Stomach (tissue), 8 donors: ENCODE measurements at regions not wholly inside any gene's neighbourhood (a gene's known extent, or its start where the extent isn't known, plus 50 kb on each side); places are given as distances from the start of the nearest gene placed in this dataset.

ENCODE experiments used
- DNase-seq, 2 donors: peaks; one replicate each; pipeline versions ENCODE4 v3.0.0 to v3.0.0-alpha.2; 2013 to 2019
- H3K27ac ChIP-seq, 5 donors: fragments of 200-600 bp in 4 of 5; sonication (generic) in 4 of 5; one replicate each; pipeline ENCODE4 v1.5.1; 2013 to 2019; ENCODE audit warnings: mild to moderate bottlenecking in 1 of 5, moderate library complexity in 1 of 5
- H3K27me3 ChIP-seq, 3 donors: fragments of 200-600 bp; sonication (generic); one replicate each; pipeline ENCODE4 v1.5.1; 2017 to 2019; ENCODE audit warnings: mixed run types in 1 of 3
- H3K36me3 ChIP-seq, 4 donors: fragments of 200-600 bp; sonication (generic); 1 replicate in 3 of 4; 2 replicates in 1 of 4; pipeline ENCODE4 v1.5.1; 2016 to 2019
- H3K4me1 ChIP-seq, 4 donors: fragments of 200-600 bp; sonication (generic); one replicate each; pipeline ENCODE4 v1.5.1; 2016 to 2019
- H3K4me3 ChIP-seq, 4 donors: fragments of 200-600 bp; sonication (generic) in 3 of 4; one replicate each; pipeline ENCODE4 v1.5.1; 2016 to 2019; ENCODE audit warnings: mild to moderate bottlenecking in 1 of 4
- H3K9me3 ChIP-seq, 4 donors: fragments of 200-600 bp; sonication (generic); one replicate each; pipeline ENCODE4 v1.5.1; 2016 to 2019
- EP300 ChIP-seq: sonication (generic); formaldehyde crosslinking; IDR thresholded peaks from one replicate; pipeline ENCODE4 v1.6.1; 2017; ENCODE audit warnings: antibody characterized with exemption
- POLR2A ChIP-seq, 4 donors: fragments of 450-650 bp; IDR thresholded peaks; one replicate each; pipeline ENCODE4 v1.6.1; 2016; ENCODE audit warnings: antibody characterized with exemption in 4 of 4, control low read depth in 2 of 4, mild to moderate bottlenecking in 1 of 4, moderate library complexity in 1 of 4
- POLR2AphosphoS5 ChIP-seq, 3 donors: sonication (generic); formaldehyde crosslinking; IDR thresholded peaks; one replicate each; pipeline ENCODE4 v1.6.1; 2016; ENCODE audit warnings: antibody characterized with exemption in 3 of 3
- WGBS, 5 donors: extraction: QIAGEN DNeasy Blood & Tissue Kit in 3 of 5; methylation state at CpG; one replicate each; pipeline versions ENCODE4 v1.1.5 to v1.1.7; 2013 to 2018; 5-methylcytosine and 5-hydroxymethylcytosine counted together
- intact Hi-C: fragments of 100-400 bp; cut with DNase I; formaldehyde crosslinking; loops from one replicate; pipeline ENCODE4 v1.15.1; 2023; ENCODE audit warnings: low total_unique reads
- TF ChIP-seq, protein P1 (sequence below), 7 experiments: fragments of 450-650 bp in 4 of 7; fragments of 200-600 bp in 3 of 7; sonication (generic) in 3 of 7; IDR thresholded peaks; one replicate each; pipeline ENCODE4 v1.5.1; 2016 to 2019; ENCODE audit warnings: antibody characterized with exemption in 7 of 7, control low read depth in 2 of 7, mild to moderate bottlenecking in 1 of 7
- donor health status: healthy with polysubstance abuse.
- donor health status: Bipolar disorder and iron deficiency.
- donor health status: healthy.

- H3K4me3 ChIP-seq: no peak overlapping the region
- TF ChIP-seq EP300 (no peak), POLR2AphosphoS5 (IDR thresholded peaks at IDR 0.05) (no peak), POLR2A (IDR thresholded peaks at IDR 0.05) (no peak)
- TF ChIP-seq, protein P1, sequence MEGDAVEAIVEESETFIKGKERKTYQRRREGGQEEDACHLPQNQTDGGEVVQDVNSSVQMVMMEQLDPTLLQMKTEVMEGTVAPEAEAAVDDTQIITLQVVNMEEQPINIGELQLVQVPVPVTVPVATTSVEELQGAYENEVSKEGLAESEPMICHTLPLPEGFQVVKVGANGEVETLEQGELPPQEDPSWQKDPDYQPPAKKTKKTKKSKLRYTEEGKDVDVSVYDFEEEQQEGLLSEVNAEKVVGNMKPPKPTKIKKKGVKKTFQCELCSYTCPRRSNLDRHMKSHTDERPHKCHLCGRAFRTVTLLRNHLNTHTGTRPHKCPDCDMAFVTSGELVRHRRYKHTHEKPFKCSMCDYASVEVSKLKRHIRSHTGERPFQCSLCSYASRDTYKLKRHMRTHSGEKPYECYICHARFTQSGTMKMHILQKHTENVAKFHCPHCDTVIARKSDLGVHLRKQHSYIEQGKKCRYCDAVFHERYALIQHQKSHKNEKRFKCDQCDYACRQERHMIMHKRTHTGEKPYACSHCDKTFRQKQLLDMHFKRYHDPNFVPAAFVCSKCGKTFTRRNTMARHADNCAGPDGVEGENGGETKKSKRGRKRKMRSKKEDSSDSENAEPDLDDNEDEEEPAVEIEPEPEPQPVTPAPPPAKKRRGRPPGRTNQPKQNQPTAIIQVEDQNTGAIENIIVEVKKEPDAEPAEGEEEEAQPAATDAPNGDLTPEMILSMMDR (IDR thresholded peaks at IDR 0.05): no peak
- H3K9me3 ChIP-seq: no peaks in the 10 kb centered on the region
- no peak for DNase-seq
- no peaks in the 10 kb centered on the region for H3K27me3 ChIP-seq
- 78 to 93% (median 86%) methylated on average over 1 of the region's 1 CpG for WGBS, 5 donors
- intact Hi-C loops: no loop called here
- H3K27ac ChIP-seq: no peak overlapping the region
- H3K4me1 ChIP-seq: no peaks in the 10 kb centered on the region
- H3K36me3 ChIP-seq: no peaks in the 10 kb centered on the region
Observed at GRCh38 chr1:199073166-199073565, 434.3 kb downstream of the PTPRC start.

DNA sequence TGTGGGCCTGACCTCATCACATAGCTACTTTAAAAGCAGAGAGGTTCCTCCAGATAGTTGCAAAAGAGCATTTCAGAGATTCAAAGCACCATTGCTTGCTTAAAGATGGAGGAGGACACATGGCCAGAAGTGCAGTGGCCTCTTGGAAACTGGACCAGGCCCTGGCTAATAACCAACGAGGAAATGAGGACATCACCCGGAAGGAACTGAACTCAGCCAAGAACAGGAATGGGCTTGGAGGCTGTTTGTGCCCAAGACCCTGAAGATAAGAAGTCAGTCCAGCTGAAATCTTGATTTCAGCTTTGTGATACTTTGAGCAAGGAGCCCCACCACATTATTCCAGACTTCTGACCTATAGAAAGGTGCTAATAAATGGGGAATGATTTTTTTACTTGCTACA, 437.0 kb downstream of the PTPRC start:
- no peak for DNase-seq
- Histone ChIP-seq H3K4me3 (no peak overlapping the region), H3K36me3 (no peaks in the 10 kb centered on the region), H3K4me1 (no peaks in the 10 kb centered on the region), H3K27ac (no peak overlapping the region), H3K27me3 (no peaks in the 10 kb centered on the region), H3K9me3 (no peaks in the 10 kb centered on the region)
- TF ChIP-seq, protein P1 (IDR thresholded peaks at IDR 0.05): no peak
- TF ChIP-seq EP300 (no peak), POLR2AphosphoS5 (IDR thresholded peaks at IDR 0.05) (no peak), POLR2A (IDR thresholded peaks at IDR 0.05) (no peak)
- WGBS, 5 donors: 45 to 71% (median 63%) methylated on average over 2 of the region's 2 CpGs
- intact Hi-C loops: no loop called here

DNA sequence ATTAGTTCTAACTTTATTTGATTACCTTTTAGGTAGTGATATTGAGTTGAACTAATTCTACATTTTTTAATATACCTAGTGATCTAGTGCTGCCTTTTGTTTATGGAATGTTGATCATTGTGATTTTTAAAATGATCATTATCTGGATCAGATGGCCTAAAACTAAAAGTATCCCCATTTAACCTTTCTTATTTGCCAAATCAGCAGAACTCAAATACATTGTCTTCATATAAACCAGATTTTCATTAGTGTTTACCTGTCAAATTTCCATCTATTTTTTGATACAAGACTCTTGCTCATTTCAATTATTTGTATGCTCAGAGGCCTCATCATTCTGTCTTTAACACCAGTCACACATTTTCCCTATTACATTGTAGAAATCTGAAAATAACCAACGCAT, 441.2 kb downstream of the PTPRC start:
- 88 to 98% (median 90%) methylated on average over 1 of the region's 1 CpG for WGBS, 5 donors
- H3K9me3 ChIP-seq: no peaks in the 10 kb centered on the region
- H3K36me3 ChIP-seq: no peaks in the 10 kb centered on the region
- TF ChIP-seq EP300 (no peak), POLR2AphosphoS5 (IDR thresholded peaks at IDR 0.05) (no peak), POLR2A (IDR thresholded peaks at IDR 0.05) (no peak)
- TF ChIP-seq, protein P1 (IDR thresholded peaks at IDR 0.05): no peak
- H3K27me3 ChIP-seq: no peaks in the 10 kb centered on the region
- H3K4me3 ChIP-seq: no peak overlapping the region
- H3K4me1 ChIP-seq: no peaks in the 10 kb centered on the region
- intact Hi-C loops: no loop called here
- no peak for DNase-seq
- no peak overlapping the region for H3K27ac ChIP-seq

GRCh38 chr1:199081739-199082138, 442.9 kb downstream of the PTPRC start:
- H3K9me3 ChIP-seq: no peaks in the 10 kb centered on the region
- no peaks in the 10 kb centered on the region for H3K4me1 ChIP-seq
- no peak for TF ChIP-seq EP300
- TF ChIP-seq POLR2AphosphoS5 (IDR thresholded peaks at IDR 0.05): no peak
- no peak for TF ChIP-seq POLR2A (IDR thresholded peaks at IDR 0.05)
- TF ChIP-seq, protein P1 (IDR thresholded peaks at IDR 0.05): no peak
- no peak overlapping the region for H3K27ac ChIP-seq
- no peak for DNase-seq
- no peaks in the 10 kb centered on the region for H3K36me3 ChIP-seq
- H3K4me3 ChIP-seq: no peak overlapping the region
- intact Hi-C loops: no loop called here
- no peaks in the 10 kb centered on the region for H3K27me3 ChIP-seq
